NCI-H2081 (cell line): ENCODE measurements at regions not wholly inside any gene's neighbourhood (a gene's known extent, or its start where the extent isn't known, plus 50 kb on each side); places are given as distances from the start of the nearest gene placed in this dataset.

Experiments
- DNase-seq, 2 experiments: peaks; one replicate each; lab custom pipeline; 2025; lab: John Stamatoyannopoulos, UW

DNA sequence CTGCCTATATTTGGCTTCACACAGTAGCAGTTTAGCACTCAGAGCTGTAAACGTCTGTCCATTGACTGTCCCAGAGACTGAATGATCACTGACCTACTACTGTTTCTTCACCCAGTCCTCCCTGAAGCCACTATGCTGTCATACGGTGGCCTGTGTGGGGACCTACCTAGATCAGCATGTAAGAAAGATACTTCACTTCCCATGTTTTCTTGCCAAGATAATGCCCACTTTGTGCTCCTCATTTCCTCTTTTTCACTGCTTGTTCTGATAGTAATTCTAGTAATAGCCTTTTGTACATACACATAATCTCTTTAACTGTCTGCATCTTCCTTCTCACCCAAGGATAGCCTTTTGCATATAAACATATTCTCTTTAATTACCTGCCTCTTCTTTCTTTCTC lies 109.9 kb upstream of the TIAM2 start:
- no peak for DNase-seq

DNA sequence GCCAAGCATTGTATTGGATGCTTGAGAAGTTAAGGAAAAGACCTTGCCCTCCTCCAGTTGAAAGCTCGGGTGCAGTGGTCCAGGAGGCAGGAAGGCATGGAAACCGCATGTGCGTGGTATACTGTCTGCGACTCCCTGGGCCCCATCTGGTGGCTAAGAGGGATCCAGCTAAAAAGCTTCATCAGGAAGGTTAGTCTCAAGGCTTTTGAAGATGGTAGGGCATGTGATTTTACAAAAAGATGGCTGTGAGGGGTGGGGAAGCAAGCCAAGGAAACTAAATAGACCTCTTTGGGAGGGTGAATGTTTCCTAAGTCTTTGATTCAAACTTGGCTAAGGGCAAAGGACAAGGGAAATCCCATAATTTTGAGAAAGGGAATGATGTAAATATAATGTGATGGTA lies 109.1 kb upstream of the TIAM2 start:
- DNase-seq, result no peak

DNA sequence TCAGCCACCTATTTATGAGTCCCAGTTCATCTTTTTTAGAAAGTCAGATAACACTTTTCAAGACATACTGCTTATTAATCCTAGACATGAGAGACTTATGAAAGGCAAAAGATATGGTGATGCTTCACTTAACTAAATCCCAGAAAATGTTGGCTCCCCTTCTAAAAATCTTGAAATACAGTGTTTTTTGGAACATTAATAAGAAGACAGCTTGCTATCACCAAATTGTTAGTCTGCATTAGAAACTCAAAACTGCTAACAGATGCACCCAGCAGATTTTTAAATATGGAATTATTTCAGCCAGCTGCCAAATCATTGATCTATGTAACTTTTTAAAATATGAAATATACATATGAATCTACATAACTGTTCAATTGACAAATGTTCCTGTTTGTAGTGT lies 108.6 kb upstream of the TIAM2 start:
- no peak for DNase-seq

DNA sequence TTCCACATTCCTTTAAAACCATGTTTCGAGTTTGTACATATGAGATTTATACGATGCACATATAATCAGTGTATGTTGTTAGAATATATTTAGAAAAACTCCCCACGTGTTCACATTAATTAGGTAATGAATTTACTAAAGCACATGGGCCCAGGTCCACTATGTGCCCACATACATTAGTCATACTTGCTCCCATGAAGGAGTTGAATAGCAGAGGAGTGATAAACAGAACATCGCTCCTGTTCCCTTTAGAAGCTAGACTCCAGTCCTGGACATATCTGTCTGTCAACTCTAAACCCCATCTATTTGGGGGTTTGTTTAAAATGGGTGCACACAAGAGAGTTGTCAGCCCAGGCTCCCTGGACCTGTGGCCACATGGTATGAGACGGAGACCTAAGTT lies 108.1 kb upstream of the TIAM2 start:
- DNase-seq, result no peak

DNA sequence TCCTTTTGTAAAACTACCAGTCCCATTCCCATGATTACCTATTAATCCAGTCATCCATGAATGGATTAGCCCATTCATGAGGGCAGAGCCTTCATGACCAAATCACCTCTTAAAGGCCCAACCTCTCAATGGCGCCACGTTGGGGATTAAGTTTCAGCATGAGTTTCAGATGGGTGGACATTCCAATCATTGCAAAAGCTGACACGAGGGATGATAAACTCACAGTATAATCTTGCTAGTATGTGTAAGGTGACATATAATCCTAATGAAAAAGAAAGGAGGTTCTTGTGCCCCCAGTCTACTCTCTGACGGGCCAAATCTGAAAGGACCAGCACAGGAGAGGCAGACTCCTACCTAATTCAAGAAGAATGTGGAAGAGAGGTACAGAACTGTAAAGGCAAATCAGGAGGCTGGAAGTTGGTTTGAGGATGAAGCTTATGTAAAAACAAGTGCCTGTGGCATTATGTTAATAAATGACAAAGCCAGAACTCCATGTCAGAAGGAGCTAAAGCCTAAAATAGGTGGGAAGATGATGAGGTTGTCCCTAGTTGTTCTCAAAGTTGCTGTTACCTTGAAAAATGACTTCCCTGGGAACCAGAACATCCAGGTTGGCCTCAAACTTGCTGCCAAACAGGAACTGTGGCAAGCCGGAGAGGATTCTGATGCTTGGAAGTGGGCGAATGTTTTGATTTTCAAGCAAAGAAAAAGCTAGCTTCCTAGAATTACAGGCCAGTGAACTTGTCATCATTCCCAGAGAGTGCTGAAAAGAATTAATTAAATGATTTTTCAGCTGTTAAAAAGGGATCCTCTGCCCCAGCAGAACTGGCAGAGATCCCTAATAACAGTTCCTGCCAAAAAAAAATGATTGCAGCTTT lies 106.5 kb upstream of the TIAM2 start:
- DNase-seq, result no peak

DNA sequence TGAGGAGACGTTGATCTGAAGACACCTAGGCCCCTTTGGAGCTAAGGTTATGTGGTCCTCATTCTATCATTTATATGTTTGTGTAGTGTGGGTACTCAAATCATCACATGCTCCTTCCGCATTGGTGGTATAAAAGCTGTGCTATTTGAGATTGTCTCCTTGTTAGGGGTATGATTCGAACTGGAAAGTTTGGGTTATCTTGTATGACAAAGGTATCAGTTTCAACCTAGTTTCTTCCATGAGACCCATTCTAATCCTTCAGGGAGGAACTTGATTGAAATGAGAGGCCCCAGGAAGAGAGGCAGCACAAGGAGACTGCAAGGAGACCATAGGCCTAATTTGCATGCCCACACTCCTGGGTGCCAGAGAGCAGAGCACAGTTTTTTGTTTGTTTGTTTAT lies 104.2 kb upstream of the TIAM2 start:
- DNase-seq, result no peak

DNA sequence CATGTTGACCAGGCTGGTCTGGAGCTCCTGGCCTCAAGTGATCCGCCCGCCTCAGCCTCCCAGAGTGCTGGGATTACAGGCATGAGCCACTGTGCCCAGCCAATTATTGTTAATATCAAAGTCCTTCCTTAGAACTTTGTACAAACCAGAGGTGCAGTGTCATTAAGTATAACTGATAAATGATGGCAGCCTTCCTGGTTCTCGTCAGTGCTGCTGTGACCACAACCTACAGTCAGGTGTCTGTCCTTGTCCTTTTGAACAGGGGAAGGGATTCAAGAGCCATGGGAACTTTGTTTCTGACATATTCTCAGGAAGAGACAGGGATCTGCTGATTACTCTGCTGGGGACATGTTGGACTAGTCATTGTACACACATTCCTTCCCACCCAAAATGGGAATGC lies 103.2 kb upstream of the TIAM2 start:
- no peak for DNase-seq

DNA sequence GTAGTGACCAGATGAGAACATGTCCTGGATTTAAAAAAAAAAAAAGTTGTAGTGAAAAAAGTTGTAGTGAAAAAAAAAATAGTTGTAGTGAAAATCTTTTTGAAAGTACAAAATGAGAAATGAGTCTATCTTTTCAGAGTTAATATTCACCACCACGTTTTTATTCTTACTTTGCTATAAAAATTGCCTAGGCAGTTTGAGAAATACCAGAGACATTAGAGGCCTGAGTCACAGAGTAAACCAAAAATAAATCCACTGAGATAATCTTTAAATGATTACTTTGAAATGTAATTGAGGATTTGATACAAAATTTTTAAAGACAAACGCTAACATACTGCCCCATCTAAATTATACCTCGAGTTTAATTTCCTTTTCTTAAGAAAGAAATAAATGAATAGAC lies 101.2 kb upstream of the TIAM2 start:
- DNase-seq, result no peak

DNA sequence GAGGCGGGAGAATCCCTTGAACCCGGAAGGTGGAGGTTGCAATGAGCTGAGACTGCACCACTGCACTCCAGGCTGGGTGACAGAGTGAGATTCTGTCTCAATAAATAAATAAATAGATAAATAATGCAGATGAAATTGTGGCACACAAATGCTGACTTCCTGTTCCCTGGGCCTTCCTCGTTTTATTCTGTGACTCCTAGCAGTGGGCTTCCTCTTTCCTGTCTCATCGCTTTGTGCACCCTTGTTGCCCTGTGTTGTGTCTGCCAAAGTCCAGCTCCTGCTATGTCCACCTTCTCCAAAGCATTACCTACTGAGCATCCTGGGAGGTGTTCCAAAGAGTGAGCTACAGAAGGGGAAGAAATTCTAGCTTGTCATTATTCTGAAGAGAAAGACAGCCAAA lies 100.2 kb upstream of the TIAM2 start:
- DNase-seq, result no peak

DNA sequence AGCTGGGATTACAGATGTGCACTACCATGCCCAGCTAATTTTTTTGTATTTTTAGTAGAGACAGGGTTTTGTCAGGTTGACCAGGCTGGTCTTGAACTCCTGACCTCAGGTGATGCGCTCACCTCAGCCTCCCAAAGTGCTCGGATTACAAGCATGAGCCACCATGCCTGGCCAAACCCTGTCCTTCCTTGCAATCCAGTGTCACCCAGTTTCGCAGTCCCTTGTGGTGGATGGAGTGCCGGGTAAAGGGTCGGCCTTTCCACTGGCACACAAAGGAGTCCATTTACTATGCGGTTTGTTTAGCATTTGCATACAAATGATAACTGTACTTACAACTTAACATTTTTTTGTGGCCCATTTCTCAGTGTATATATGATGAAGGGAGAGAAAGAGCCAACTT lies 99.3 kb upstream of the TIAM2 start:
- DNase-seq, result no peak

DNA sequence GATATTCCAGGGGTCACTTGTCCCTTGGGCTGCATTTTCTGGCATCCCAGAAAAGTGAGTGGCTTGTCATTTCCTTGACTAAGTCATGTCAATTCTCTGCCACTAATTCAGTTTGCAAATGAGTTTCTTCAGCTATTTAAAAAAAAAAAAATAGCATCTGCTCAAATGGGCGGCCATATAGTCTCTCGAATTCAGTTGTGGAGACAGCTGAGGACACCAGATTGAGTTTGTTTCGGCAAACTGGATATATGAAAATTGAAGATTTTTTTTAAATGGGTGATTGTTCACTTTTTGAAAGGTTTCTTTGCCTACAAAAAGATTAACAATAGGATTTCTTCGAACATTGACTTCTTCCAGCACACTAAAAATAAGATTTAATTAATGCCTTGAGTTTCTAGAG lies 96.3 kb upstream of the TIAM2 start:
- DNase-seq, result no peak

DNA sequence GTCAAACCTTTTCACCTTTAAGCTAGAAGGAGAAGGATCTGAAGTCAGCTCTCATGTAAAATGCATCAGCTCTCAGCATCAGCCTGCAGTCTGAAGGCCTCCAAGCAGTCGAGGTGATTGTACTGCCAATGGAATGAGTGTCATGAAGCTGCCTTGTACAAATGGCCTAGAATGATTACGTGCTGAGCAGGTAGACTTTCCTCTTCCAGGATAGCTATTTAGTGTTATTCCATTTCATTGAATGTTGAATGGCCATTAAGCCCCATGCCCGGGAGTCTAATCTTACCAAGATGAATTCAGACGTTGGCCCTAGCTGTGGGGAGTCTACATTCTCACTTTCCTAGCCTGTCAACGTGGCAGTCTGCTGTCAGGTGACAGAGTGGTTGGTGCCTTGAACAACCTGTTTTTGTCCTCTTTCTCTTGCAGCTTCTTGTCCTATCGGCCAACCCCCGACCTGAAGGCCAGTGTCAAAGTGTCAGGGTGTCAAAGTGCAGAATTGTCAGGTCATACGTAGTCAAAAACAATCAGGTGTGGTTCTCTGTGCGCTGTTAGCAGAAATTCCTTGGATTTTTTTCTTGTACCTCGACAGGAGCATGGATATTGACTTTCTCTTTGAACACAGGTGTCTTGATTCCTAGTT lies 95.2 kb upstream of the TIAM2 start:
- no peak for DNase-seq

DNA sequence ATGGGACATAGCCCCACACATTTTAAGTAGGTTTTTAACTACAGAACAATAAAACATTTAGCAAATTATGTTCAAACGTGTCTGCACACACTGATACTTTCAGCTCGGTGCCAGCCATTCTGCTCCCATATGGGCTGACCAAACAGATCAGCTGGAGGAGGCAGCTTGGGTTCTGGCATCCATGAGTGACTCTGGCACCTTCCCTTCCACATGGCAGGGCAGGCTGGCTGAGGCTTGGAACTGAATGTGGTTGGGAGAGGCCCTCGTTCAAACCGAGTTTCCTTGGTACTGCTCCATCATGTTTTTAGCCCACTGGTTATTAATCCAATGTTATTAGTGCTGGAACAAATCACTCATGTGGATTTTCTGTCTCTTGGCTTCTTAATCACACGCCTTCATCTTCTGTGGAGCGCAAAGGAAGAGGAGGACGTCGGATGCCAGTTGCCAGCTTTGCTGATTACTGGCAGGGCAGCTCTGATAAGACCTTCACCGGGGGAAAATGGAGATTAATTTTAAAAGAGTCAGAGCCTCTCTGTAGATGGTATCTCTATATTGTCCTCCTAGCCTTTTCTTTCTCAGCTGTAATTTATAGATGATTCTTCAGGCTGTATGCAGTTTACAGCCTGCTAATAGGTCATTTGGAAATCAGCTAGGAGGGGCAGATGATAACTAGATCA lies 93.1 kb upstream of the TIAM2 start:
- DNase-seq, result no peak

DNA sequence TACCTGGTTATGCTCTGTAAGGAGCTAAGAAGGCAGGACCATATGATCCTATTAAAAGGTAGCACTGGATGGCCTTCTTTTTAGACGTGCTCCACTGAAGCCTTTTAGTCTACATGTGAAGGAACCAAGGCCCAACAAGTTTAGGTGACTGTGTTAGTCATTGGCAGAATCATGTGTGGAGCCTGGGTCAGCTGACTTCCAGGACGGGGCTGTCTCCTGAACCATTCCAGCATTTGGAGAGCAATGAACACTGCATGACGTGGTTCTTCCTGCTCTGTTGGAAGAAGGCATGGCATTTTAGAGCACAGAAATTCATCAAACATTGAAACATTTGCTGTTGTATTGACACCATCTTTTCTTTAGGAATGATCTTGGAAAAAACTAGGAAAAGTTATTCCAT lies 87.8 kb upstream of the TIAM2 start:
- DNase-seq, result no peak

DNA sequence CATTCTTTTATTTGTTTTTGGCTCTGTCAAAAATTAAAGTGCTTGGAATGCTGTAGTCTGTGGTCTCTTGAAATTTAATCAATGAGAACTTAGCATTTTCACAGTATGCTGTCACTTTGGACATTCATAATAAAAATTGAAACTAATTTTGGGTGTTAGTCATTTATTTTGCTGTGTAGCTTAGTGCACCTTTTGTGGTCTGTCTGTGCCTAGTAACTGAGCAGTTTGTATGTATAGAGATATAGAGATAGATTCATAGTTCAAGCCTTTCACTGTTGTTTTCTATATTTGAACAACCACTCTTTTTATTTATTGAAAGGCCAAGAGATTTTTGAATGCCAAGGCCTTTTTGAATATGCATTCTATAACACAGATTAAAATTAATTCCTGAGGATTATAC lies 86.4 kb upstream of the TIAM2 start:
- DNase-seq, result no peak

DNA sequence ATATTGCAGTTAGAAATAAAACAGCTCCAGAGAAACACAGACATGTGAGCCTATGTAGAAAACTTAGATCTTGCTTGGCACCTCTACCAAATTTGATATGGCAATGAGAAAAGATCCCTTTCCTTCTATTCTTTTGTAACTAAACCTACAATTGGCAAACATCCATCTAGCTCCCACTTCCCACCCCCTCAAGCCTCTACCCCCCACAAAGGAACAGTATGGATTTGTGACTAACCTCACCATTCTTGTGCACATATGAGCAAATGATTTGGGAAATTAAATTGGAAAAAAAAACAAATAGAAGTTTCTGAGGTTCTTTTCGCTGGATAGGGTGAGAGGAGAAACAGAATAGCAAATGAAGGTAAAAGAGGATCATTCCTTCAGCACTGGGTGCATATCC lies 85.8 kb upstream of the TIAM2 start:
- DNase-seq, result no peak

DNA sequence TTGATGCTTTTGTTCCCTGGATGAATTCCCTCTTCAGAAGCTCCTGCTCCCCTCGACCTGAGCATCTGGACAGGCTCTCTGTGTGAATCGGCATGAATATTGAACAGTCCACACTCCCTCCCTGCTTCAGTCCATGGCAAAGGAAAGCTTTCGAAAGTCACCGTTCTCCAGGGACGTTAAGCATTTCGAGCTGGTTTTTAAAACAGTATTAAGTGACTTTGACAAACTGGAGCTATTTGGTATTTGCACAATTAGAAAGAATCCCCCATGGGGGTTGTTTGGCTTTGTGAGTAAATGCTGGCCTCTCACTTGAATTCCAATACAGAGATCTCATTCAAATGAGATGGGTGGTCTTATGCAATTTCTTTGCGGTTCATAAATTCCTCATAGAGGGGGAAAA lies 85.3 kb upstream of the TIAM2 start:
- DNase-seq, result no peak

DNA sequence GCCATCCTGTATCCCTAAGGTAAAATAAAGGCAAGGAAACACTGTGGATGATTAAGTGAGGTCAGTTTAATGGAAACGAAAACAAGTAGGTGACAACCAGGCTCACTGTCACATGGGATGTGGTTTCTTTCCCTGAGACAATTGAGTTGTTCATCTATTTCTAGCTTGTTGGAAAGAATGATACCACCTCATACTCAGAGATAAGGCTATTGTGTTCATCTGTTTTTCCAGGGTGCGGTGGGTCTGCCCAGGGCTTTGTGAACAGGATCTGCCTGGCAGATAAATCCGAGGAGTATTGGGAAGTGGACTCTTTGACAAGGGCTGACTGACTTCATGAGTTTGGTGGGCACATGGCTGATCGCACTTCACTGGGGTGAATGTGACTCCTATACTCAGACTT lies 80.8 kb upstream of the TIAM2 start:
- no peak for DNase-seq

DNA sequence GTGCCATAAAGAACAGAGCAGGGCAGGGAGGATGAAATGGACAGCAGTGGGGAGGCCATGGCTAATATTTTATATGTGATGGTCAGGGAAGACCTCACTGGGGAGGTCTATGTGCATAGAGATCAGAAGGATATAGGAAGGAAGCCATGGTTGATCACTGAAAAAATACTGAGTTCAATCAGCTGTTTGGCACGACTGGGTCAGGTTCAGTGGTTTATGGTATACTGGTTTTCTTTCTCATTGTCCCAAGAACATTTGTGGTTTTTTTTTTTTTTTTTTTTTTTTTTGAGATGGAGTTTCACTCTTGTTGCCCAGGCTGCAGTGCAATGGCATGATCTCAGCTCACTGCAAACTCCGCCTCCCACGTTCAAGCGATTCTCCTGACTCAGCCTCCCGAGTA lies 78.3 kb upstream of the TIAM2 start:
- no peak for DNase-seq

DNA sequence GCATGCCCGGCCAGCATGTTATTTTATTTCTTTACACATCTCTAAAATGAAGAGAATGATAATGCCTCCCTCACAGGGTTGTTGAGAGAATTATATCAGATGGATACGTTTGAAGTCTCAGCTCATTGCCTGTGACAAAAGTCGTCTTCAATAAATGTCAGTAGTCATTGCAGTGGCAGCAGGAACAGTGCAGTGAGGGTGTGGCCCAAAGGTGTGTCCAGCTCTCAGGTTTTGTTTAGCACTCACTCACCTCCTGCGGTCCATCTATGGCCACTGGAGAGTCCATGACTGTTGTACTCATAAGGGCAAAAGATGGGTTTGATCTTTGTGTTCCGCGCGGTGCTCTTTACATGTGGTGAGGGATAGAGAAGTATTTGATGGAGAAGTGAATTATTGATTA lies 77.2 kb upstream of the TIAM2 start:
- DNase-seq, result no peak

DNA sequence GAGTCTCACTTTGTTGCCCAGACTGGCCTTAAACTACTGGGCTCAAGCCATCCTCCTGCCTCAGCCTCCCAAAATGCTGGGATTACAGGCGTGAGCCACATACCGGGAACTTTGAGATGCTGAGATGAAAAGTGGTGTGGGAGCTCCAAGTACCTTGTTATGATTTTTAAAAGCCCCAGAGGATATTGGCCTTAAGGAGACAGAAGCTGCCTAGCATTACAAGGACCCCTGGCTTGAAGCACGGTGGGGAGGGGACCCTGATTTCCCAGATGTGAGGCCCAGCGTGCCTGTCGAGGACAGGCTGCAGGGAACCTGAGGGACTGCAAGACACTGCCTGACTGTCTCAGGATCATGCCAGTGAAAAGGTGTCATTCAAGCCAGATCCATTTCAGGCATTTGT lies 75.3 kb upstream of the TIAM2 start:
- no peak for DNase-seq

DNA sequence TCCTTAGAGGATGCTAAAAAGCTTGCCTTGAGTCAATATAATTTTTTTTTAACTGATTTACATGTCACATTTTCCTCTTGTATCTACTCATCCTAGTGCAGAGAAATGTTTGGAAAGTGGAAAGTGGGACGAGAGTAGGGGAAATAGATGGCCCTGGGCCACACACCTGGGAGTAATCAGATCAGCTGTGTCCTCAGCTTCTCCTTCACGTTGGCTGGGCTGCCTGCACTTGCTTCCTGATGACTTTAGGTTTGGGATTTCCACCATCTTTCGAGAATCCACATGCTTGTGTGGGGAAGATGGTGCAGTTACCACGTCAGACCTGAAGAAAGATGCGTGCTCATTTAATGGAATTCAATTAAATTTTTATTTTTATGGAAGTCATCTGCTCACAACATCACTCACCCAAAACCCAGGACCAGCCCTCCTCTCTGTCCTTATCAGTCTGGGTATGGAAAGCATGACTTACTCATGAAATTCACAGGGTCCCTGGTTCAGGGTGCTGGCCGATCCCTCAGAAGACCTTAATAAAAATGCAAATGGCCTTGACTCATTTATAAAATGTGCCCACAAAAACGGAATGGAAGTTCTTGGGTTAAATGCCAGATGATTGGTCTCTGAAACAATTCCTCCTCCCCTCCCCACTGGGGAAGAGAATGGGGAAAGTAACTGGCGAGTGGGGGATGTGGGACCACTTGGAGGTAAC lies 74.5 kb upstream of the TIAM2 start:
- DNase-seq, result no peak

DNA sequence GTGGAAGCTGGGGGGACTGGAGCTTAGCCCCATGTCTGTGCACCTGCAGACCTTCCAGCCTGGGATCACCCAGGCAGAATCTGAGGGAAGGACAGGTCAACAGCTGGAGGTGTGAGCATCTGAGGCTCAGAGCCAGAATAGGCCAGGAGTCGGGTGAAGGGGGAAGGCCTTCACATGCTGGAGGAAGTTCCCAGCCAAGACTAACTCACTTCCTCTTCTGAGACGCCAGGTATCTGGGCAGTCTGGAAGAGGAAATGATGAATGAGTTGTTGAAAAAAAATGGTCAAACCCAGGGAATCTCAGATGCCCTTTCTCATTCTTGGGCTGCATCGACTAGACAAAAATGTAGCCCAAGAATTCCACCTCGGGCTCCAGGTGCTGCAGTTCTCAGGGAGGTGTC lies 73.6 kb upstream of the TIAM2 start:
- DNase-seq, result no peak
